DND-41 (cell line): ENCODE measurements at regions not wholly inside any gene's neighbourhood (a gene's known extent, or its start where the extent isn't known, plus 50 kb on each side); places are given as distances from the start of the nearest gene placed in this dataset.

ENCODE experiments used
- EZH2 ChIP-seq: IDR thresholded peaks from 3 replicates; pipeline ENCODE4 v1.6.1; 2012; ENCODE audit warnings: borderline replicate concordance, low read depth, mild to moderate bottlenecking, moderate library complexity, low read length, inconsistent platforms; ENCODE audit not compliant: severe bottlenecking
- TF ChIP-seq, protein P1 (sequence below): IDR thresholded peaks from 2 replicates; pipeline ENCODE4 v1.5.1; 2012; ENCODE audit warnings: borderline replicate concordance, low read length, moderate library complexity, mild to moderate bottlenecking; ENCODE audit not compliant: poor library complexity, severe bottlenecking; ENCODE audit errors: extremely low read depth

DNA sequence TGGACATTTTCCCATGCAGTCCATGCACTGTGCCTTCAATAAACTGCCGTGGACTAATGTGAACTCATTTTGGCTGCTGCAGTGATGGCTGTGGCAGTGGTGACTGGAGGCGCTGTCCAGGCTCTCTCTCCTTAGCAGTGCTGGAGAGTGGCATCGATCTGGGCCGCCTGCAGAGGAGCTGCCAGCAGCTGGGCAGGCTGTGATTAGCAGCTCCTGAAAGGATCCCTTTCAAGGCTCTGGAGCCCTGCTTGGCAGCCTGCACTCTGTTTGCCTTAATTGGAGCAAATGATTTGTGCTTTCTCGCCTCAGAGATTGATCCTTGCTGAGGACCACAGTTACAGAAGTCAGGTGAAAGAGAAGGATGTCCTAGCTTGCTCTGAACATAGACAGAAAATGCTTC, 130.1 kb upstream of the VWC2 start:
- TF ChIP-seq, protein P1, sequence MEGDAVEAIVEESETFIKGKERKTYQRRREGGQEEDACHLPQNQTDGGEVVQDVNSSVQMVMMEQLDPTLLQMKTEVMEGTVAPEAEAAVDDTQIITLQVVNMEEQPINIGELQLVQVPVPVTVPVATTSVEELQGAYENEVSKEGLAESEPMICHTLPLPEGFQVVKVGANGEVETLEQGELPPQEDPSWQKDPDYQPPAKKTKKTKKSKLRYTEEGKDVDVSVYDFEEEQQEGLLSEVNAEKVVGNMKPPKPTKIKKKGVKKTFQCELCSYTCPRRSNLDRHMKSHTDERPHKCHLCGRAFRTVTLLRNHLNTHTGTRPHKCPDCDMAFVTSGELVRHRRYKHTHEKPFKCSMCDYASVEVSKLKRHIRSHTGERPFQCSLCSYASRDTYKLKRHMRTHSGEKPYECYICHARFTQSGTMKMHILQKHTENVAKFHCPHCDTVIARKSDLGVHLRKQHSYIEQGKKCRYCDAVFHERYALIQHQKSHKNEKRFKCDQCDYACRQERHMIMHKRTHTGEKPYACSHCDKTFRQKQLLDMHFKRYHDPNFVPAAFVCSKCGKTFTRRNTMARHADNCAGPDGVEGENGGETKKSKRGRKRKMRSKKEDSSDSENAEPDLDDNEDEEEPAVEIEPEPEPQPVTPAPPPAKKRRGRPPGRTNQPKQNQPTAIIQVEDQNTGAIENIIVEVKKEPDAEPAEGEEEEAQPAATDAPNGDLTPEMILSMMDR = no peak
- no peak for TF ChIP-seq EZH2
